Middle frontal gyrus (tissue), 1 donor: ENCODE measurements at regions not wholly inside any gene's neighbourhood (a gene's known extent, or its start where the extent isn't known, plus 50 kb on each side); places are given as distances from the start of the nearest gene placed in this dataset.
"Not testable (repeated sequence)": the region's sequence is repeated elsewhere in the genome, so short reads cannot be mapped to it uniquely, and the experiment has no call there.

ENCODE experiments used
- DNase-seq: peaks from one replicate; pipeline ENCODE4 v3.0.0-alpha.2; 2015; ENCODE audit warnings: low spot score; ENCODE audit errors: extremely low spot score

GRCh38 chr13:50521831-50522149, 321.7 kb downstream of the DLEU7 start:
- DNase-seq: no peak

- no peak for DNase-seq
Measured at GRCh38 chr13:50522506-50522905, 321.0 kb downstream of the DLEU7 start.

GRCh38 chr13:50523307-50523706, 320.2 kb downstream of the DLEU7 start:
- DNase-seq: no peak

GRCh38 chr13:50524560-50524959, 318.9 kb downstream of the DLEU7 start:
- DNase-seq: no peak

GRCh38 chr13:50526661-50527071, 316.8 kb downstream of the DLEU7 start:
- no peak for DNase-seq

- no peak for DNase-seq
Measured at GRCh38 chr13:50527188-50527587, 316.3 kb downstream of the DLEU7 start.

- no peak for DNase-seq
Measured at GRCh38 chr13:50527612-50528509, 315.6 kb downstream of the DLEU7 start.

- no peak for DNase-seq
Measured at GRCh38 chr13:50529154-50529882, 314.2 kb downstream of the DLEU7 start.

- DNase-seq: no peak
Measured at GRCh38 chr13:50531917-50532899, 311.3 kb downstream of the DLEU7 start.

- DNase-seq: no peak
Measured at GRCh38 chr13:50535050-50535449, 308.4 kb downstream of the DLEU7 start.

- no peak for DNase-seq
Measured at GRCh38 chr13:50537029-50537428, 306.5 kb downstream of the DLEU7 start.

GRCh38 chr13:50539791-50540530, 303.5 kb downstream of the DLEU7 start:
- DNase-seq: no peak

GRCh38 chr13:50543141-50543540, 300.4 kb downstream of the DLEU7 start:
- DNase-seq: no peak

- DNase-seq: no peak
Measured at GRCh38 chr13:50543782-50544181, 299.7 kb downstream of the DLEU7 start.

GRCh38 chr13:50544211-50544610, 299.3 kb downstream of the DLEU7 start:
- DNase-seq: no peak

- DNase-seq: not testable (repeated sequence)
Measured at GRCh38 chr13:50547175-50547574, 296.3 kb downstream of the DLEU7 start.

- DNase-seq: no peak
Measured at GRCh38 chr13:50548586-50548985, 294.9 kb downstream of the DLEU7 start.

- no peak for DNase-seq
Measured at GRCh38 chr13:50549221-50549942, 294.1 kb downstream of the DLEU7 start.

GRCh38 chr13:50550151-50550550, 293.3 kb downstream of the DLEU7 start:
- DNase-seq: no peak

- no peak for DNase-seq
Measured at GRCh38 chr13:50552424-50552966, 291.0 kb downstream of the DLEU7 start.
